ENCODE measurements at regions not wholly inside any gene's neighbourhood (a gene's known extent, or its start where the extent isn't known, plus 50 kb on each side); places are given as distances from the start of the nearest gene placed in this dataset.

GRCh38 chr5:171675511-171675910 is 110.1 kb upstream of the SMIM23 start:
- FAIRE-seq = no peak
- WGBS (ENCODE audit: missing lambda C conversion rate) = 2% methylated on average over 2 of the region's 2 CpGs
- CTCF ChIA-PET = no interaction called here

GRCh38 chr5:171676286-171676944 is 109.2 kb upstream of the SMIM23 start:
- DNase-seq (ENCODE audit: low read depth in 1 of 2, low spot score in 1 of 2) = no peak
- H3K4me2 ChIP-seq = no peak overlapping the region
- ChIA-PET CTCF (no interaction called here), POLR2A (no interaction called here)
- ATAC-seq = no peak
- TF ChIP-seq GATA3 (IDR thresholded peaks at IDR 0.05; ENCODE audit: borderline replicate concordance) (no peak), RNF2 (IDR thresholded peaks at IDR 0.05; ENCODE audit: borderline replicate concordance, low read depth) (no peak), TP53 (CRISPR knock-in tag; IDR thresholded peaks at IDR 0.05) (no peak), CHD4 (IDR thresholded peaks at IDR 0.05; ENCODE audit: borderline replicate concordance) (no peak), CTCF (IDR thresholded peaks at IDR 0.05) (no peak), CBX8 (IDR thresholded peaks at IDR 0.05) (no peak), MYC (IDR thresholded peaks at IDR 0.05; ENCODE audit: borderline replicate concordance, low read length) (no peak), ESRRA (IDR thresholded peaks at IDR 0.05; ENCODE audit: borderline replicate concordance, low read length) (no peak), HOXB5 (CRISPR knock-in tag; IDR thresholded peaks at IDR 0.05) (no peak), KDM1A (IDR thresholded peaks at IDR 0.05; ENCODE audit: low read depth) (no peak), RARB (CRISPR knock-in tag; IDR thresholded peaks at IDR 0.05) (no peak)
- TF ChIP-seq, protein P1, sequence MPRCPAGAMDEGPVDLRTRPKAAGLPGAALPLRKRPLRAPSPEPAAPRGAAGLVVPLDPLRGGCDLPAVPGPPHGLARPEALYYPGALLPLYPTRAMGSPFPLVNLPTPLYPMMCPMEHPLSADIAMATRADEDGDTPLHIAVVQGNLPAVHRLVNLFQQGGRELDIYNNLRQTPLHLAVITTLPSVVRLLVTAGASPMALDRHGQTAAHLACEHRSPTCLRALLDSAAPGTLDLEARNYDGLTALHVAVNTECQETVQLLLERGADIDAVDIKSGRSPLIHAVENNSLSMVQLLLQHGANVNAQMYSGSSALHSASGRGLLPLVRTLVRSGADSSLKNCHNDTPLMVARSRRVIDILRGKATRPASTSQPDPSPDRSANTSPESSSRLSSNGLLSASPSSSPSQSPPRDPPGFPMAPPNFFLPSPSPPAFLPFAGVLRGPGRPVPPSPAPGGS (IDR thresholded peaks at IDR 0.05) = no peak
- no peaks in the 10 kb centered on the region for H3K4me1 ChIP-seq
- FAIRE-seq = no peak
- H3K9me3 ChIP-seq = 0 out of 3 replicates have a peak, but pooled peaks cover 4% of the 10 kb centered on the region
- WGBS (ENCODE audit: missing lambda C conversion rate) = 30% methylated on average over 6 of the region's 6 CpGs
- no peak overlapping the region for H3K27ac ChIP-seq
- no peak overlapping the region for H3K4me3 ChIP-seq

More at GRCh38 chr5:171675511-171675910, 110.1 kb upstream of the SMIM23 start:
- no peak for ATAC-seq
- no peak overlapping the region for H3K4me2 ChIP-seq
- no peak for TF ChIP-seq KDM1A (IDR thresholded peaks at IDR 0.05; ENCODE audit: low read depth)
- no peak for TF ChIP-seq CEBPB (IDR thresholded peaks at IDR 0.05)
- no peak for TF ChIP-seq NPAS2 (CRISPR knock-in tag; IDR thresholded peaks at IDR 0.05; ENCODE audit: borderline replicate concordance)
- TF ChIP-seq RAD21 (conservative IDR thresholded peaks at IDR 0.05 in 1 of 2, IDR thresholded peaks at IDR 0.05 in 1 of 2) = no peak
- TF ChIP-seq RFX5 (IDR thresholded peaks at IDR 0.05) = no peak
- TF ChIP-seq TFCP2L1 (CRISPR knock-in tag; IDR thresholded peaks at IDR 0.05) = no peak
- TF ChIP-seq POLR2AphosphoS2 (conservative IDR thresholded peaks at IDR 0.05; ENCODE audit: low read length) = no peak
- no peak for TF ChIP-seq ESRRA (IDR thresholded peaks at IDR 0.05; ENCODE audit: borderline replicate concordance, low read length)
- TF ChIP-seq EHF (CRISPR knock-in tag; IDR thresholded peaks at IDR 0.05) = no peak
- TF ChIP-seq SMC3 (IDR thresholded peaks at IDR 0.05) = no peak
- no peak for TF ChIP-seq NFE2L2 (conservative IDR thresholded peaks at IDR 0.05; ENCODE audit: low read length)
- TF ChIP-seq JUNB (IDR thresholded peaks at IDR 0.05) = no peak
- TF ChIP-seq CHD4 (IDR thresholded peaks at IDR 0.05; ENCODE audit: borderline replicate concordance) = no peak
- no peak for TF ChIP-seq CTCF (IDR thresholded peaks at IDR 0.05)
- POLR2A ChIA-PET = no interaction called here
- H3K9me3 ChIP-seq = 0 out of 3 replicates have a peak, but pooled peaks cover 4% of the 10 kb centered on the region
- H3K4me3 ChIP-seq = no peak overlapping the region
- H3K4me1 ChIP-seq = no peaks in the 10 kb centered on the region
- DNase-seq (ENCODE audit: low read depth in 1 of 2, low spot score in 1 of 2) = no peak
- no peak overlapping the region for H3K27ac ChIP-seq
